Fibroblast of skin of scalp (primary cell): ENCODE measurements at regions not wholly inside any gene's neighbourhood (a gene's known extent, or its start where the extent isn't known, plus 50 kb on each side); places are given as distances from the start of the nearest gene placed in this dataset.
"Not testable (repeated sequence)": the region's sequence is repeated elsewhere in the genome, so short reads cannot be mapped to it uniquely, and the experiment has no call there.

Source experiments
- DNase-seq: peaks from one replicate; pipeline ENCODE4 v3.0.0-alpha.2; 2013

- DNase-seq = no peak
Observed at GRCh38 chr2:234719116-234719716, 222.3 kb upstream of the ARL4C start.

- DNase-seq = no peak
Observed at GRCh38 chr2:234716271-234716670, 219.4 kb upstream of the ARL4C start.

- no peak for DNase-seq
Observed at GRCh38 chr2:234715671-234716250, 218.9 kb upstream of the ARL4C start.

GRCh38 chr2:234714711-234715110, 217.8 kb upstream of the ARL4C start:
- DNase-seq = no peak

GRCh38 chr2:234712421-234712935, 215.6 kb upstream of the ARL4C start:
- DNase-seq = no peak

GRCh38 chr2:234711308-234711707, 214.4 kb upstream of the ARL4C start:
- DNase-seq = no peak

GRCh38 chr2:234710587-234710986, 213.7 kb upstream of the ARL4C start:
- peak; percentile 18 for DNase-seq

GRCh38 chr2:234710066-234710465, 213.2 kb upstream of the ARL4C start:
- no peak for DNase-seq

GRCh38 chr2:234708717-234709116, 211.8 kb upstream of the ARL4C start:
- no peak for DNase-seq

- DNase-seq = no peak
Observed at GRCh38 chr2:234708091-234708683, 211.3 kb upstream of the ARL4C start.

GRCh38 chr2:234706086-234706485, 209.2 kb upstream of the ARL4C start:
- DNase-seq = no peak

- DNase-seq = peak; percentile 30
Observed at GRCh38 chr2:234705108-234705507, 208.2 kb upstream of the ARL4C start.

- no peak for DNase-seq
Observed at GRCh38 chr2:234703258-234703657, 206.4 kb upstream of the ARL4C start.

GRCh38 chr2:234702731-234703225, 205.9 kb upstream of the ARL4C start:
- no peak for DNase-seq

- DNase-seq = no peak
Observed at GRCh38 chr2:234701841-234702240, 205.0 kb upstream of the ARL4C start.

- no peak for DNase-seq
Observed at GRCh38 chr2:234701421-234701820, 204.5 kb upstream of the ARL4C start.

GRCh38 chr2:234699456-234699855, 202.6 kb upstream of the ARL4C start:
- DNase-seq = no peak

- not testable (repeated sequence) for DNase-seq
Observed at GRCh38 chr2:234697300-234697876, 200.5 kb upstream of the ARL4C start.

- no peak for DNase-seq
Observed at GRCh38 chr2:234695981-234696380, 199.1 kb upstream of the ARL4C start.

- DNase-seq = peak; percentile 33
Observed at GRCh38 chr2:234694244-234695013, 197.5 kb upstream of the ARL4C start.

GRCh38 chr2:234693681-234694190, 196.9 kb upstream of the ARL4C start:
- not testable (repeated sequence) for DNase-seq

- not testable (repeated sequence) for DNase-seq
Observed at GRCh38 chr2:234693191-234693590, 196.3 kb upstream of the ARL4C start.
